Type B pancreatic cell (in vitro differentiated cells): ENCODE measurements at regions not wholly inside any gene's neighbourhood (a gene's known extent, or its start where the extent isn't known, plus 50 kb on each side); places are given as distances from the start of the nearest gene placed in this dataset.

Experiments used
- DNase-seq: peaks from one replicate; pipeline ENCODE4 v3.0.0; 2021; ENCODE audit warnings: mixed read lengths; ENCODE audit not compliant: unreplicated experiment; ENCODE audit errors: extremely low spot score
- H3K27ac Mint-ChIP-seq: 2 replicates; pipeline ENCODE4 v1.8.0; 2021; ENCODE audit warnings: mild to moderate bottlenecking, mixed read lengths
- H3K27me3 Mint-ChIP-seq: 2 replicates; pipeline ENCODE4 v1.8.0; 2021; ENCODE audit warnings: mixed read lengths
- H3K36me3 Mint-ChIP-seq: 2 replicates; pipeline ENCODE4 v1.8.0; 2021; ENCODE audit warnings: mixed read lengths
- H3K4me1 Mint-ChIP-seq: one replicate; pipeline ENCODE4 v1.8.0; 2021; ENCODE audit warnings: mixed read lengths; ENCODE audit not compliant: unreplicated experiment
- H3K4me3 Mint-ChIP-seq: 2 replicates; pipeline ENCODE4 v1.8.0; 2021; ENCODE audit warnings: mild to moderate bottlenecking, mixed read lengths
- H3K9me3 Mint-ChIP-seq: 2 replicates; pipeline ENCODE4 v1.8.0; 2021; ENCODE audit warnings: mixed read lengths
- CTCF ChIP-seq: fragments of 200-600 bp; sonication (generic); conservative IDR thresholded peaks from 2 replicates; pipeline ENCODE4 v1.5.0; 2021; ENCODE audit warnings: antibody characterized with exemption, mild to moderate bottlenecking

GRCh38 chr17:71527311-71527710, 593.5 kb upstream of the SOX9 start:
- H3K4me3 Mint-ChIP-seq, result no peak overlapping the region
- H3K27ac Mint-ChIP-seq, result no peak overlapping the region
- peaks cover 5% of the 10 kb centered on the region for H3K9me3 Mint-ChIP-seq
- H3K27me3 Mint-ChIP-seq, result peaks cover 23% of the 10 kb centered on the region
- DNase-seq, result no peak
- H3K36me3 Mint-ChIP-seq, result no peaks in the 10 kb centered on the region
- TF ChIP-seq CTCF, result no peak
- no peaks in the 10 kb centered on the region for H3K4me1 Mint-ChIP-seq

- no peak for DNase-seq
- H3K36me3 Mint-ChIP-seq, result no peaks in the 10 kb centered on the region
- peaks cover 5% of the 10 kb centered on the region for H3K9me3 Mint-ChIP-seq
- TF ChIP-seq CTCF, result no peak
- no peak overlapping the region for H3K4me3 Mint-ChIP-seq
- H3K27me3 Mint-ChIP-seq, result peaks cover 20% of the 10 kb centered on the region
- H3K4me1 Mint-ChIP-seq, result no peaks in the 10 kb centered on the region
- H3K27ac Mint-ChIP-seq, result no peak overlapping the region
Measured at GRCh38 chr17:71528210-71528609, 592.6 kb upstream of the SOX9 start.

- no peak for TF ChIP-seq CTCF
- DNase-seq, result no peak
- H3K27ac Mint-ChIP-seq, result no peak overlapping the region
- H3K36me3 Mint-ChIP-seq, result no peaks in the 10 kb centered on the region
- H3K4me3 Mint-ChIP-seq, result no peak overlapping the region
- H3K4me1 Mint-ChIP-seq, result no peaks in the 10 kb centered on the region
- H3K9me3 Mint-ChIP-seq, result peaks cover 5% of the 10 kb centered on the region
- peaks cover 20% of the 10 kb centered on the region for H3K27me3 Mint-ChIP-seq
Measured at GRCh38 chr17:71530248-71530647, 590.6 kb upstream of the SOX9 start.

- Mint-ChIP-seq H3K27ac (no peak overlapping the region), H3K27me3 (peaks cover 6% of the 10 kb centered on the region), H3K36me3 (no peaks in the 10 kb centered on the region), H3K9me3 (no peaks in the 10 kb centered on the region), H3K4me3 (no peak overlapping the region), H3K4me1 (no peaks in the 10 kb centered on the region)
- no peak for DNase-seq
- no peak for TF ChIP-seq CTCF
Measured at GRCh38 chr17:71535321-71535720, 585.5 kb upstream of the SOX9 start.

GRCh38 chr17:71546419-71546818, 574.4 kb upstream of the SOX9 start:
- no peak overlapping the region for H3K27ac Mint-ChIP-seq
- no peak overlapping the region for H3K4me3 Mint-ChIP-seq
- no peak for TF ChIP-seq CTCF
- no peaks in the 10 kb centered on the region for H3K36me3 Mint-ChIP-seq
- H3K27me3 Mint-ChIP-seq, result peaks cover 4% of the 10 kb centered on the region
- no peaks in the 10 kb centered on the region for H3K4me1 Mint-ChIP-seq
- DNase-seq, result no peak
- peaks cover 3% of the 10 kb centered on the region for H3K9me3 Mint-ChIP-seq

GRCh38 chr17:71547904-71548303, 572.9 kb upstream of the SOX9 start:
- Mint-ChIP-seq H3K4me3 (no peak overlapping the region), H3K27ac (no peak overlapping the region), H3K4me1 (no peaks in the 10 kb centered on the region), H3K36me3 (no peaks in the 10 kb centered on the region), H3K27me3 (peaks cover 4% of the 10 kb centered on the region), H3K9me3 (peaks cover 3% of the 10 kb centered on the region)
- no peak for DNase-seq
- no peak for TF ChIP-seq CTCF
